H1 (cell line): ENCODE measurements at regions not wholly inside any gene's neighbourhood (a gene's known extent, or its start where the extent isn't known, plus 50 kb on each side); places are given as distances from the start of the nearest gene placed in this dataset.

Source experiments
- CTCF ChIA-PET: fragments of 300-600 bp; sonication (Branson Sonifier 250); formaldehyde crosslinking; loops from one replicate; lab custom pipeline; 2021; ENCODE audit not compliant: partially characterized antibody; lab: Charles Lee
- POLR2A ChIA-PET: fragments of 300-600 bp; sonication (Branson Sonifier 250); formaldehyde crosslinking; loops from one replicate; lab custom pipeline; 2021; ENCODE audit warnings: inconsistent platforms; ENCODE audit not compliant: partially characterized antibody; lab: Charles Lee
- DNase-seq, 2 experiments: peaks; one replicate each; pipeline versions ENCODE4 v3.0.0 to v3.0.0-alpha.2; 2010 to 2022; ENCODE audit warnings: low spot score in 2 of 2, low read depth in 1 of 2, mixed read lengths in 1 of 2
- FAIRE-seq: peaks from 2 replicates; lab custom pipeline; 2011; peaks lifted over from hg19 to GRCh38; lab: Jason Lieb, UNC
- H2AFZ ChIP-seq: 2 replicates; pipeline ENCODE4 v1.8.1; 2012; ENCODE audit warnings: low read length, inconsistent platforms
- H2AK5ac ChIP-seq: 2 replicates; pipeline ENCODE4 v1.6.1; 2013; ENCODE audit warnings: low read depth, low read length
- H2BK120ac ChIP-seq: replicated peaks from 2 replicates; pipeline ENCODE3; 2013; ENCODE audit warnings: low read depth, low read length, inconsistent platforms
- H2BK12ac ChIP-seq: 2 replicates; pipeline ENCODE4 v1.6.1; 2013; ENCODE audit warnings: low read depth, low read length
- H2BK15ac ChIP-seq: 2 replicates; pipeline ENCODE4 v1.6.1; 2013; ENCODE audit warnings: low read length
- H2BK20ac ChIP-seq: 2 replicates; pipeline ENCODE4 v1.6.1; 2013; ENCODE audit warnings: low read length
- H2BK5ac ChIP-seq: 2 replicates; pipeline ENCODE4 v1.6.1; 2013; ENCODE audit warnings: low read depth, low read length
- H3K14ac ChIP-seq: 2 replicates; pipeline ENCODE4 v1.6.1; 2013; ENCODE audit warnings: inconsistent platforms; ENCODE audit not compliant: insufficient read length
- H3K18ac ChIP-seq: 2 replicates; pipeline ENCODE4 v1.6.1; 2013; ENCODE audit warnings: low read length; ENCODE audit errors: extremely low read depth
- H3K23ac ChIP-seq: 2 replicates; pipeline ENCODE4 v1.6.1; 2013; ENCODE audit warnings: inconsistent platforms; ENCODE audit not compliant: insufficient read length
- H3K23me2 ChIP-seq: 2 replicates; pipeline ENCODE4 v1.6.1; 2013; ENCODE audit warnings: low read depth, low read length
- H3K27ac ChIP-seq: 2 replicates; pipeline ENCODE4 v1.6.1; 2011; ENCODE audit warnings: low read depth, low read length, inconsistent platforms
- H3K27me3 ChIP-seq, 4 experiments: replicated peaks in 1 of 4; 1 replicate in 1 of 4; 2 replicates in 3 of 4; pipeline versions ENCODE4 v1.6.1 to v1.8.1; 2011 to 2013; ENCODE audit warnings: low read length in 3 of 4, mild to moderate bottlenecking in 3 of 4, inconsistent platforms in 2 of 4, mixed read lengths in 2 of 4, moderate library complexity in 1 of 4; ENCODE audit not compliant: control insufficient read depth in 3 of 4, insufficient read depth in 3 of 4; ENCODE audit errors: extremely low read depth in 1 of 4
- H3K36me3 ChIP-seq, 4 experiments: 2 replicates each; pipeline versions ENCODE4 v1.6.1 to v1.8.1; 2011 to 2013; ENCODE audit warnings: mild to moderate bottlenecking in 4 of 4, low read length in 3 of 4, moderate library complexity in 2 of 4, control low read depth in 1 of 4, inconsistent platforms in 1 of 4; ENCODE audit not compliant: insufficient read depth in 4 of 4, control insufficient read depth in 2 of 4
- H3K4ac ChIP-seq: replicated peaks from 2 replicates; pipeline ENCODE3; 2013; ENCODE audit warnings: low read length, low read depth, mixed read lengths, inconsistent platforms; ENCODE audit not compliant: insufficient read length
- H3K4me1 ChIP-seq, 4 experiments: replicated peaks in 1 of 4; 1 replicate in 1 of 4; 2 replicates in 3 of 4; pipeline versions ENCODE4 v1.6.1 to v1.8.1; 2011 to 2013; ENCODE audit warnings: low read length in 3 of 4, inconsistent platforms in 2 of 4, mixed read lengths in 1 of 4; ENCODE audit not compliant: insufficient read depth in 4 of 4, control insufficient read depth in 3 of 4
- H3K4me2 ChIP-seq, 2 experiments: 2 replicates each; pipeline versions ENCODE4 v1.6.1 to v1.8.1; 2011 to 2013; ENCODE audit warnings: low read depth in 2 of 2, low read length in 2 of 2, control low read depth in 1 of 2, inconsistent platforms in 1 of 2, mild to moderate bottlenecking in 1 of 2; ENCODE audit not compliant: insufficient read depth in 1 of 2
- H3K4me3 ChIP-seq, 4 experiments: fragments of 200-600, 300-600 bp in 1 of 4; sonication (generic), shearing (Covaris generic), sonication (Bioruptor Twin) in 1 of 4; 2 replicates each; pipeline versions ENCODE4 v1.5.1 to v1.8.1; 2011 to 2016; ENCODE audit warnings: low read length in 4 of 4, low read depth in 3 of 4, control low read depth in 2 of 4, inconsistent platforms in 2 of 4, mild to moderate bottlenecking in 2 of 4, mixed read lengths in 1 of 4, moderate library complexity in 1 of 4; ENCODE audit not compliant: insufficient read depth in 2 of 4; ENCODE audit errors: extremely low read depth in 1 of 4
- H3K56ac ChIP-seq: replicated peaks from 2 replicates; pipeline ENCODE3; 2013; ENCODE audit warnings: low read depth, mild to moderate bottlenecking, mixed read lengths, low read length, inconsistent platforms; ENCODE audit not compliant: insufficient read length
- H3K79me1 ChIP-seq: 2 replicates; pipeline ENCODE4 v1.6.1; 2013; ENCODE audit warnings: low read depth, low read length, control low read depth
- H3K79me2 ChIP-seq, 2 experiments: 2 replicates each; pipeline versions ENCODE4 v1.6.1 to v1.8.1; 2012 to 2013; ENCODE audit warnings: low read length in 2 of 2, mild to moderate bottlenecking in 2 of 2, inconsistent platforms in 1 of 2; ENCODE audit not compliant: insufficient read depth in 2 of 2, control insufficient read depth in 1 of 2
- H3K9ac ChIP-seq, 4 experiments: replicated peaks in 1 of 4; 1 replicate in 1 of 4; 2 replicates in 3 of 4; pipeline versions ENCODE4 v1.6.1 to v1.8.1; 2011 to 2013; ENCODE audit warnings: low read depth in 3 of 4, low read length in 3 of 4, control low read depth in 2 of 4, mild to moderate bottlenecking in 2 of 4, moderate library complexity in 2 of 4, inconsistent platforms in 1 of 4; ENCODE audit errors: extremely low read depth in 1 of 4
- H3K9me3 ChIP-seq, 2 experiments: 2 replicates each; pipeline versions ENCODE4 v1.6.1 to v1.8.1; 2012 to 2013; ENCODE audit warnings: mild to moderate bottlenecking in 2 of 2, moderate library complexity in 2 of 2, control low read depth in 1 of 2, inconsistent platforms in 1 of 2, low read depth in 1 of 2, low read length in 1 of 2, mixed read lengths in 1 of 2; ENCODE audit not compliant: insufficient read depth in 2 of 2
- H4K20me1 ChIP-seq, 2 experiments: replicated peaks in 1 of 2; 2 replicates each; pipeline versions ENCODE3 to v1.8.1; 2011 to 2013; ENCODE audit warnings: inconsistent platforms in 2 of 2, low read length in 2 of 2, mild to moderate bottlenecking in 1 of 2; ENCODE audit not compliant: insufficient read depth in 2 of 2, control insufficient read depth in 1 of 2
- H4K5ac ChIP-seq: 2 replicates; pipeline ENCODE4 v1.6.1; 2013; ENCODE audit warnings: low read length, low read depth, mixed read lengths, inconsistent platforms; ENCODE audit not compliant: insufficient read length
- H4K8ac ChIP-seq: 2 replicates; pipeline ENCODE4 v1.8.0; 2013; ENCODE audit warnings: mild to moderate bottlenecking, moderate library complexity, low read length, inconsistent platforms; ENCODE audit not compliant: insufficient read depth; ENCODE audit errors: extremely low read depth
- H4K91ac ChIP-seq: replicated peaks from 2 replicates; pipeline ENCODE3; 2013; ENCODE audit warnings: low read length, mixed read lengths, inconsistent platforms; ENCODE audit not compliant: insufficient read length
- BACH1 ChIP-seq: IDR thresholded peaks from 2 replicates; pipeline ENCODE4 v1.6.1; 2012; ENCODE audit warnings: low read length, improper control_type of control experiment
- FOSL1 ChIP-seq: IDR thresholded peaks from 2 replicates; pipeline ENCODE4 v1.6.1; 2011; ENCODE audit warnings: mild to moderate bottlenecking, low read depth, low read length, moderate library complexity; ENCODE audit not compliant: insufficient read depth
- HDAC6 ChIP-seq: IDR thresholded peaks from one replicate; pipeline ENCODE4 v1.7.1; 2012; ENCODE audit warnings: low read depth, mild to moderate bottlenecking, inconsistent platforms, low read length, moderate library complexity
- JUN ChIP-seq: IDR thresholded peaks from 2 replicates; pipeline ENCODE4 v1.6.1; 2011; ENCODE audit warnings: low read depth, mild to moderate bottlenecking, improper control_type of control experiment, low read length
- KDM4A ChIP-seq: IDR thresholded peaks from one replicate; pipeline ENCODE4 v1.7.1; 2012; ENCODE audit warnings: low read depth, mild to moderate bottlenecking, moderate library complexity, low read length, inconsistent platforms; ENCODE audit not compliant: severe bottlenecking
- MAFK ChIP-seq: IDR thresholded peaks from 2 replicates; pipeline ENCODE4 v1.6.1; 2012; ENCODE audit warnings: low read depth, mild to moderate bottlenecking, improper control_type of control experiment, low read length
- NRF1 ChIP-seq: IDR thresholded peaks from 2 replicates; pipeline ENCODE4 v1.6.1; 2011; ENCODE audit warnings: mild to moderate bottlenecking, low read depth, low read length, improper control_type of control experiment
- POU5F1 ChIP-seq: IDR thresholded peaks from 2 replicates; pipeline ENCODE4 v1.6.1; 2011; ENCODE audit warnings: low read depth, mild to moderate bottlenecking, low read length, moderate library complexity
- SIX5 ChIP-seq: IDR thresholded peaks from 2 replicates; pipeline ENCODE4 v1.6.1; 2011; ENCODE audit warnings: mild to moderate bottlenecking, low read depth, low read length
- SP4 ChIP-seq: IDR thresholded peaks from 2 replicates; pipeline ENCODE4 v1.6.1; 2012; ENCODE audit warnings: low read length, inconsistent platforms
- SRF ChIP-seq: IDR thresholded peaks from 2 replicates; pipeline ENCODE4 v1.6.1; 2011; ENCODE audit warnings: mild to moderate bottlenecking, low read depth, low read length, moderate library complexity
- TAF1 ChIP-seq: IDR thresholded peaks from 2 replicates; pipeline ENCODE4 v1.6.1; 2011; ENCODE audit warnings: mild to moderate bottlenecking, low read depth, low read length
- TCF12 ChIP-seq: IDR thresholded peaks from 2 replicates; pipeline ENCODE4 v1.6.1; 2011; ENCODE audit warnings: low read depth, mild to moderate bottlenecking, low read length
- TEAD4 ChIP-seq: IDR thresholded peaks from 2 replicates; pipeline ENCODE4 v1.6.1; 2012; ENCODE audit warnings: low read depth, low read length, inconsistent platforms, mixed read lengths
- WGBS, 2 experiments: shearing (Covaris generic) in 1 of 2; methylation state at CpG; one replicate each; pipeline versions ENCODE4 v1.1.6 to v1.1.7; 2013 to 2015; ENCODE audit warnings: low lambda C conversion rate in 2 of 2, mixed read lengths in 2 of 2, inconsistent platforms in 1 of 2, low coverage in 1 of 2, missing lambda C conversion rate in 1 of 2; ENCODE audit not compliant: insufficient replicate concordance in 2 of 2, insufficient coverage in 1 of 2, insufficient read length in 1 of 2; ENCODE audit errors: extremely low coverage in 1 of 2, missing lambda C conversion rate in 1 of 2; 5-methylcytosine and 5-hydroxymethylcytosine counted together
- TF ChIP-seq, protein P1 (sequence below): IDR thresholded peaks from 2 replicates; pipeline ENCODE4 v1.6.1; 2012; ENCODE audit warnings: low read length, inconsistent platforms

DNA sequence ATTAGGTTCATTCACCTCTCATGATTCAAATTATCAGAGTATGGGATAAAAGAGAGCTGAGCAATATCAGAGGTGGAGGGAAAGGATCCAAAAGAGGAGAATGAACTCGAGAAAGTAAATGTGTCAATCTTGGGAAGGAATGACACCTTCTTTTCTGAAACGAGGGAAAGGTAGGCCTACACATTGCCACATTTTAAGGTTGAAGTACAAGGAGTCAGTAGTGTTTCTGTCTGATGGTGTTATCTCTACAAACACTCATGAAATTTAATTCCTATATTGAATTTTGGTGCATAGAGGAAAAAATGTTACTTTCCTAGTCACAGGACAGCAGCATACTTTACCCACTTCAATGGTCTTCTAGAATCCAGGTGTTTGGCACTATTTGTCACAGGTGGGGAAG lies 90.2 kb downstream of the DNAJB9 start:
- H2BK12ac ChIP-seq: no peak overlapping the region
- DNase-seq (no peak), FAIRE-seq (no peak)
- no peak overlapping the region for H3K14ac ChIP-seq
- H2BK20ac ChIP-seq: no peak overlapping the region
- no peak overlapping the region for H2BK120ac ChIP-seq
- H3K9me3 ChIP-seq: no peaks in the 10 kb centered on the region; a peak in 1 of 4 replicates
- no peak overlapping the region for H2BK15ac ChIP-seq
- no peaks in the 10 kb centered on the region for H3K4me1 ChIP-seq
- no peak overlapping the region for H3K4me2 ChIP-seq
- no peaks in the 10 kb centered on the region for H3K23me2 ChIP-seq
- H3K56ac ChIP-seq: no peak overlapping the region
- no peak overlapping the region for H2AK5ac ChIP-seq
- ChIA-PET CTCF (interaction anchor here (0.6 to 3.4 kb wide), 17 partner anchors 10 to 1782 kb away, joined by 3 to 16 read pairs (median 4); no protein-coding TSS in a partner anchor), POLR2A (no interaction called here)
- no peak overlapping the region for H3K9ac ChIP-seq
- H3K36me3 ChIP-seq: no peaks in the 10 kb centered on the region
- H3K79me2 ChIP-seq: no peaks in the 10 kb centered on the region
- 76% methylated on average over 2 of the region's 2 CpGs; no CpG with 5 or more reads in 1 of the 2 experiments for WGBS, 2 experiments
- no peak overlapping the region for H2AFZ ChIP-seq
- H3K79me1 ChIP-seq: no peaks in the 10 kb centered on the region
- no peak overlapping the region for H3K18ac ChIP-seq
- H4K5ac ChIP-seq: no peak overlapping the region
- no peak overlapping the region for H3K4me3 ChIP-seq
- H2BK5ac ChIP-seq: no peak overlapping the region
- no peak overlapping the region for H3K27ac ChIP-seq
- no peak overlapping the region for H3K23ac ChIP-seq
- no peak overlapping the region for H4K91ac ChIP-seq
- no peaks in the 10 kb centered on the region for H4K20me1 ChIP-seq
- H3K4ac ChIP-seq: no peak overlapping the region
- H3K27me3 ChIP-seq: no peaks in the 10 kb centered on the region
- H4K8ac ChIP-seq: no peak overlapping the region
- TF ChIP-seq, protein P1, sequence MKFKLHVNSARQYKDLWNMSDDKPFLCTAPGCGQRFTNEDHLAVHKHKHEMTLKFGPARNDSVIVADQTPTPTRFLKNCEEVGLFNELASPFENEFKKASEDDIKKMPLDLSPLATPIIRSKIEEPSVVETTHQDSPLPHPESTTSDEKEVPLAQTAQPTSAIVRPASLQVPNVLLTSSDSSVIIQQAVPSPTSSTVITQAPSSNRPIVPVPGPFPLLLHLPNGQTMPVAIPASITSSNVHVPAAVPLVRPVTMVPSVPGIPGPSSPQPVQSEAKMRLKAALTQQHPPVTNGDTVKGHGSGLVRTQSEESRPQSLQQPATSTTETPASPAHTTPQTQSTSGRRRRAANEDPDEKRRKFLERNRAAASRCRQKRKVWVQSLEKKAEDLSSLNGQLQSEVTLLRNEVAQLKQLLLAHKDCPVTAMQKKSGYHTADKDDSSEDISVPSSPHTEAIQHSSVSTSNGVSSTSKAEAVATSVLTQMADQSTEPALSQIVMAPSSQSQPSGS: no peak
- no peak for TF ChIP-seq TCF12
- no peak for TF ChIP-seq KDM4A
- no peak for TF ChIP-seq TAF1
- no peak for TF ChIP-seq POU5F1
- TF ChIP-seq BACH1: no peak
- no peak for TF ChIP-seq TEAD4
- no peak for TF ChIP-seq JUN
- no peak for TF ChIP-seq NRF1
- TF ChIP-seq SIX5: no peak
- TF ChIP-seq FOSL1: no peak
- TF ChIP-seq HDAC6: no peak
- no peak for TF ChIP-seq SP4
- TF ChIP-seq SRF: no peak
- TF ChIP-seq MAFK: no peak
